ENCODE measurements at regions not wholly inside any gene's neighbourhood (a gene's known extent, or its start where the extent isn't known, plus 50 kb on each side); places are given as distances from the start of the nearest gene placed in this dataset.
"Not testable (repeated sequence)": the region's sequence is repeated elsewhere in the genome, so short reads cannot be mapped to it uniquely, and the experiment has no call there.

DNA sequence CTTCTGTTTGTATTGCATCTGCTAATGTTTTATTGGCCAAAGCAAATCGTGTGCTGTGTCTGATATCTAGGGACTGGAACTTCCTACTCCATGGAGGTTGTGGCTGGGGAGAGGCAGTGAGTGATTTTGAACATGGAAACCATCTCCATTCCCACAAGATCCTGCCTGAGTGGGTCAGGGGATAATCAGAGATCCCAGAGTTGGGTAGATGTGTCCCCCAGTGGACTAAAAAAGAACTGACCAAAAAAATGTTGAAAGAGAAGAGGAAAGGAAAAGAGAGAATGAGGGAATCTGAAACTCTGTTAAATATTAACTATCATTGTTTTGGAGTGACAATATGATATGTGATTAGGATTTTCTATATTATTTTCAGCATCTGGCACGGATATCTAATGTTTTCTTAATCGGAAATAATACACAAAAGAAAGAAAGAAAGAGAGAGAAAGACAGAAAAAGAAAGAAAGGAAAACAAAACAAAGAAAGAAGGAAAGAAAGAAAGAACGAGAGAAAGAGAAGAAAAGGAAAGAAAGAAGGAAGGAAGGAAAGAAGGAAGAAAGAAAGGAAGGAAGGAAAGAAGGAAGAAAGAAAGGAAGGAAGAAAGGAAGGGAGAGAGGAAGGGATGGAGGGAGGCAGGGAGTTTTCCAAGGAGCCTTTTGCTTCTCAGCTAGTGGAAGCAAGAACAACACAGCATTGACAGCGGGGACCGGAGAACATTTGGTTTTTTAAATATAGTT is 638.5 kb downstream of the CCSER2 start:
- Histone ChIP-seq H4K20me1 (replicated peaks; ENCODE audit: control insufficient read depth, insufficient read depth, low read length) (no peaks in the 10 kb centered on the region), H3K9me1 (ENCODE audit: control insufficient read depth, insufficient read depth, low read length) (no peaks in the 10 kb centered on the region), H3K79me2 (ENCODE audit: control insufficient read depth, insufficient read depth, low read length) (no peaks in the 10 kb centered on the region), H3K36me3 (ENCODE audit: control insufficient read depth, insufficient read depth, low read length) (no peaks in the 10 kb centered on the region), H3K27me3 (ENCODE audit: control insufficient read depth in 2 of 2, insufficient read depth in 2 of 2, low read length in 2 of 2) (no peaks in the 10 kb centered on the region), H3K9ac (ENCODE audit: insufficient read depth in 1 of 2, low read depth in 2 of 2, low read length in 2 of 2) (no peak overlapping the region), H3K4me1 (replicated peaks in 1 of 2; ENCODE audit: control insufficient read depth in 2 of 2, insufficient read depth in 2 of 2, low read length in 2 of 2) (no peaks in the 10 kb centered on the region), H3K4me2 (ENCODE audit: insufficient read depth, low read length) (no peak overlapping the region), H3K9me3 (replicated peaks; ENCODE audit: control insufficient read depth, insufficient read depth, low read depth, low read length) (no peaks in the 10 kb centered on the region; the same call in 1 of the 2 replicates), H3K4me3 (no peak overlapping the region), H2AFZ (ENCODE audit: low read depth, low read length) (no peak overlapping the region), H3K27ac (ENCODE audit: extremely low read depth, low read depth, low read length) (no peak overlapping the region)
- WGBS (ENCODE audit: insufficient coverage, low coverage, missing lambda C conversion rate), result 4% methylated on average over 6 of the region's 6 CpGs
- FAIRE-seq, result peak; percentile 11
- in situ Hi-C loops (cut with MboI) (no loop called here), intact Hi-C loops (cut with micrococcal nuclease) (no loop called here)
- BruUV-seq (replicated peaks), result no TSS peak
- DNase-seq (ENCODE audit: extremely low read depth in 1 of 4, low spot score in 3 of 4), result no peak
- no peak for ATAC-seq
- TF ChIP-seq ZNF174 (CRISPR knock-in tag; IDR thresholded peaks at IDR 0.05) (no peak), HDAC8 (tag; IDR thresholded peaks at IDR 0.05) (no peak), ZNF175 (CRISPR knock-in tag; IDR thresholded peaks at IDR 0.05; ENCODE audit: low read depth) (no peak), ZNF12 (CRISPR knock-in tag; IDR thresholded peaks at IDR 0.05) (no peak), PHF8 (IDR thresholded peaks at IDR 0.05; ENCODE audit: borderline replicate concordance, low read length) (no peak)
- TF ChIP-seq, protein P1, sequence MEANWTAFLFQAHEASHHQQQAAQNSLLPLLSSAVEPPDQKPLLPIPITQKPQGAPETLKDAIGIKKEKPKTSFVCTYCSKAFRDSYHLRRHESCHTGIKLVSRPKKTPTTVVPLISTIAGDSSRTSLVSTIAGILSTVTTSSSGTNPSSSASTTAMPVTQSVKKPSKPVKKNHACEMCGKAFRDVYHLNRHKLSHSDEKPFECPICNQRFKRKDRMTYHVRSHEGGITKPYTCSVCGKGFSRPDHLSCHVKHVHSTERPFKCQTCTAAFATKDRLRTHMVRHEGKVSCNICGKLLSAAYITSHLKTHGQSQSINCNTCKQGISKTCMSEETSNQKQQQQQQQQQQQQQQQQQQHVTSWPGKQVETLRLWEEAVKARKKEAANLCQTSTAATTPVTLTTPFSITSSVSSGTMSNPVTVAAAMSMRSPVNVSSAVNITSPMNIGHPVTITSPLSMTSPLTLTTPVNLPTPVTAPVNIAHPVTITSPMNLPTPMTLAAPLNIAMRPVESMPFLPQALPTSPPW (CRISPR knock-in tag; IDR thresholded peaks at IDR 0.05), result no peak
- TF ChIP-seq, protein P2, sequence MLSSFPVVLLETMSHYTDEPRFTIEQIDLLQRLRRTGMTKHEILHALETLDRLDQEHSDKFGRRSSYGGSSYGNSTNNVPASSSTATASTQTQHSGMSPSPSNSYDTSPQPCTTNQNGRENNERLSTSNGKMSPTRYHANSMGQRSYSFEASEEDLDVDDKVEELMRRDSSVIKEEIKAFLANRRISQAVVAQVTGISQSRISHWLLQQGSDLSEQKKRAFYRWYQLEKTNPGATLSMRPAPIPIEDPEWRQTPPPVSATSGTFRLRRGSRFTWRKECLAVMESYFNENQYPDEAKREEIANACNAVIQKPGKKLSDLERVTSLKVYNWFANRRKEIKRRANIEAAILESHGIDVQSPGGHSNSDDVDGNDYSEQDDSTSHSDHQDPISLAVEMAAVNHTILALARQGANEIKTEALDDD (IDR thresholded peaks at IDR 0.05), result no peak
- TF ChIP-seq, protein P3, sequence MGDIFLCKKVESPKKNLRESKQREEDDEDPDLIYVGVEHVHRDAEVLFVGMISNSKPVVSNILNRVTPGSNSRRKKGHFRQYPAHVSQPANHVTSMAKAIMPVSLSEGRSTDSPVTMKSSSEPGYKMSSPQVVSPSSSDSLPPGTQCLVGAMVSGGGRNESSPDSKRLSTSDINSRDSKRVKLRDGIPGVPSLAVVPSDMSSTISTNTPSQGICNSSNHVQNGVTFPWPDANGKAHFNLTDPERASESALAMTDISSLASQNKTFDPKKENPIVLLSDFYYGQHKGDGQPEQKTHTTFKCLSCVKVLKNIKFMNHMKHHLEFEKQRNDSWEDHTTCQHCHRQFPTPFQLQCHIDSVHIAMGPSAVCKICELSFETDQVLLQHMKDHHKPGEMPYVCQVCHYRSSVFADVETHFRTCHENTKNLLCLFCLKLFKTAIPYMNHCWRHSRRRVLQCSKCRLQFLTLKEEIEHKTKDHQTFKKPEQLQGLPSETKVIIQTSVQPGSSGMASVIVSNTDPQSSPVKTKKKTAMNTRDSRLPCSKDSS (IDR thresholded peaks at IDR 0.05; ENCODE audit: low read depth, partially characterized antibody), result no peak
- ChIA-PET CTCF (ENCODE audit: low intra/inter-chr PET ratio) (no interaction called here), POLR2A (no interaction called here)

- in situ Hi-C loops (cut with MboI); H3K27ac ChIP-seq (ENCODE audit: extremely low read depth, low read depth, low read length); H3K4me3 ChIP-seq; H3K9me3 ChIP-seq (replicated peaks; ENCODE audit: control insufficient read depth, insufficient read depth, low read depth, low read length); H3K4me2 ChIP-seq (ENCODE audit: insufficient read depth, low read length); H2AFZ ChIP-seq (ENCODE audit: low read depth, low read length); H4K20me1 ChIP-seq (replicated peaks; ENCODE audit: control insufficient read depth, insufficient read depth, low read length); DNase-seq (ENCODE audit: extremely low read depth in 1 of 4, low spot score in 3 of 4); FAIRE-seq; H3K27me3 ChIP-seq (ENCODE audit: control insufficient read depth in 2 of 2, insufficient read depth in 2 of 2, low read length in 2 of 2); CTCF ChIA-PET (ENCODE audit: low intra/inter-chr PET ratio); H3K4me1 ChIP-seq (replicated peaks in 1 of 2; ENCODE audit: control insufficient read depth in 2 of 2, insufficient read depth in 2 of 2, low read length in 2 of 2); H3K9me1 ChIP-seq (ENCODE audit: control insufficient read depth, insufficient read depth, low read length); H3K36me3 ChIP-seq (ENCODE audit: control insufficient read depth, insufficient read depth, low read length); BruUV-seq (replicated peaks); H3K79me2 ChIP-seq (ENCODE audit: control insufficient read depth, insufficient read depth, low read length); POLR2A ChIA-PET; ATAC-seq; H3K9ac ChIP-seq (ENCODE audit: insufficient read depth in 1 of 2, low read depth in 2 of 2, low read length in 2 of 2); intact Hi-C loops (cut with micrococcal nuclease): not testable (repeated sequence)
- WGBS (ENCODE audit: insufficient coverage, low coverage, missing lambda C conversion rate), result 4% methylated on average over 2 of the region's 2 CpGs
These were observed 640.9 kb downstream of the CCSER2 start for GRCh38 chr10:84969297-84969696.

Measured in K562 (cell line).